Thyroid gland (tissue), 4 donors: ENCODE measurements at regions not wholly inside any gene's neighbourhood (a gene's known extent, or its start where the extent isn't known, plus 50 kb on each side); places are given as distances from the start of the nearest gene placed in this dataset.

Experiments used
- CTCF ChIP-seq, 6 experiments: fragments of 200-600 bp in 3 of 6; fragments of 450-650 bp in 3 of 6; sonication (generic) in 3 of 6; IDR thresholded peaks; one replicate each; pipeline ENCODE4 v1.5.1; 2016 to 2019; ENCODE audit warnings: antibody characterized with exemption in 6 of 6, mild to moderate bottlenecking in 2 of 6, inconsistent platforms in 1 of 6, moderate library complexity in 1 of 6
- POLR2A ChIP-seq, 2 donors: fragments of 450-650 bp; IDR thresholded peaks; one replicate each; pipeline ENCODE4 v1.6.1; 2017; ENCODE audit warnings: antibody characterized with exemption in 2 of 2, mild to moderate bottlenecking in 2 of 2, moderate library complexity in 1 of 2

- no peak for TF ChIP-seq POLR2A (IDR thresholded peaks at IDR 0.05)
- TF ChIP-seq CTCF (IDR thresholded peaks at IDR 0.05) = no peak
These were observed 314.3 kb upstream of the CHD1 start for GRCh38 chr5:99243111-99243510.
